Dendritic cell treated with granulocyte-macrophage colony-stimulating factor and Interleukin-4, amounts not matched to agents 40 ng/mL and 50 ng/mL, for 4 days (primary cell): ENCODE measurements at regions not wholly inside any gene's neighbourhood (a gene's known extent, or its start where the extent isn't known, plus 50 kb on each side); places are given as distances from the start of the nearest gene placed in this dataset.

Source experiments
- H3K27ac Mint-ChIP-seq: one replicate; pipeline ENCODE4 v1.8.0; 2022; ENCODE audit warnings: mild to moderate bottlenecking, mixed read lengths
- H3K27me3 Mint-ChIP-seq: one replicate; pipeline ENCODE4 v1.8.0; 2022; ENCODE audit warnings: mild to moderate bottlenecking, mixed read lengths
- H3K36me3 Mint-ChIP-seq: one replicate; pipeline ENCODE4 v1.8.0; 2022; ENCODE audit warnings: low read depth, mixed read lengths
- H3K4me1 Mint-ChIP-seq: one replicate; pipeline ENCODE4 v1.8.0; 2022; ENCODE audit warnings: low read depth, mixed read lengths
- H3K4me3 Mint-ChIP-seq: one replicate; pipeline ENCODE4 v1.8.0; 2022; ENCODE audit warnings: mild to moderate bottlenecking, moderate library complexity, mixed read lengths
- H3K9me3 Mint-ChIP-seq: one replicate; pipeline ENCODE4 v1.8.0; 2022; ENCODE audit warnings: mixed read lengths
- intact Hi-C: fragments of 100-400 bp; cut with micrococcal nuclease; formaldehyde crosslinking; loops from one replicate; pipeline ENCODE4 v1.15.0; 2022

GRCh38 chr11:101334581-101334980, 205.0 kb upstream of the PGR start:
- Mint-ChIP-seq H3K4me3 (no peak overlapping the region), H3K9me3 (peaks cover 12% of the 10 kb centered on the region), H3K4me1 (no peaks in the 10 kb centered on the region), H3K27ac (no peak overlapping the region), H3K36me3 (no peaks in the 10 kb centered on the region), H3K27me3 (no peaks in the 10 kb centered on the region)
- intact Hi-C loops, result no loop called here

GRCh38 chr11:101331411-101331810, 201.8 kb upstream of the PGR start:
- Mint-ChIP-seq H3K4me3 (no peak overlapping the region), H3K9me3 (peaks cover 16% of the 10 kb centered on the region), H3K27ac (no peak overlapping the region), H3K27me3 (no peaks in the 10 kb centered on the region), H3K4me1 (no peaks in the 10 kb centered on the region), H3K36me3 (no peaks in the 10 kb centered on the region)
- intact Hi-C loops, result no loop called here

GRCh38 chr11:101327908-101328307, 198.3 kb upstream of the PGR start:
- H3K27me3 Mint-ChIP-seq, result no peaks in the 10 kb centered on the region
- no peaks in the 10 kb centered on the region for H3K36me3 Mint-ChIP-seq
- H3K4me1 Mint-ChIP-seq, result no peaks in the 10 kb centered on the region
- intact Hi-C loops, result no loop called here
- H3K27ac Mint-ChIP-seq, result no peak overlapping the region
- no peak overlapping the region for H3K4me3 Mint-ChIP-seq
- H3K9me3 Mint-ChIP-seq, result peaks cover 22% of the 10 kb centered on the region

- Mint-ChIP-seq H3K36me3 (no peaks in the 10 kb centered on the region), H3K4me1 (no peaks in the 10 kb centered on the region), H3K27me3 (no peaks in the 10 kb centered on the region), H3K27ac (no peak overlapping the region), H3K4me3 (no peak overlapping the region), H3K9me3 (peaks cover 24% of the 10 kb centered on the region)
- intact Hi-C loops, result no loop called here
These were observed 196.5 kb upstream of the PGR start for GRCh38 chr11:101326141-101326540.

GRCh38 chr11:101323997-101324396, 194.4 kb upstream of the PGR start:
- intact Hi-C loops, result no loop called here
- no peaks in the 10 kb centered on the region for H3K27me3 Mint-ChIP-seq

GRCh38 chr11:101321222-101321621, 191.6 kb upstream of the PGR start:
- Mint-ChIP-seq H3K27me3 (no peaks in the 10 kb centered on the region), H3K36me3 (no peaks in the 10 kb centered on the region), H3K4me3 (no peak overlapping the region), H3K4me1 (no peaks in the 10 kb centered on the region), H3K27ac (no peak overlapping the region), H3K9me3 (peaks cover 35% of the 10 kb centered on the region)
- intact Hi-C loops, result no loop called here

More at GRCh38 chr11:101323997-101324396, 194.4 kb upstream of the PGR start:
- H3K27ac Mint-ChIP-seq, result no peak overlapping the region
- no peak overlapping the region for H3K4me3 Mint-ChIP-seq
- H3K4me1 Mint-ChIP-seq, result no peaks in the 10 kb centered on the region
- no peaks in the 10 kb centered on the region for H3K36me3 Mint-ChIP-seq
- H3K9me3 Mint-ChIP-seq, result peaks cover 23% of the 10 kb centered on the region

- Mint-ChIP-seq H3K27me3 (no peaks in the 10 kb centered on the region), H3K4me3 (no peak overlapping the region), H3K27ac (no peak overlapping the region), H3K4me1 (no peaks in the 10 kb centered on the region), H3K36me3 (no peaks in the 10 kb centered on the region), H3K9me3 (peaks cover 26% of the 10 kb centered on the region)
- intact Hi-C loops, result no loop called here
These were observed 177.1 kb upstream of the PGR start for GRCh38 chr11:101306721-101307120.

GRCh38 chr11:101305496-101305895, 175.9 kb upstream of the PGR start:
- H3K27me3 Mint-ChIP-seq, result no peaks in the 10 kb centered on the region
- no peaks in the 10 kb centered on the region for H3K36me3 Mint-ChIP-seq
- intact Hi-C loops, result no loop called here

GRCh38 chr11:101299210-101299609, 169.6 kb upstream of the PGR start:
- intact Hi-C loops, result no loop called here
- no peaks in the 10 kb centered on the region for H3K4me1 Mint-ChIP-seq
- H3K9me3 Mint-ChIP-seq, result peaks cover 56% of the 10 kb centered on the region
- no peaks in the 10 kb centered on the region for H3K27me3 Mint-ChIP-seq
- no peak overlapping the region for H3K27ac Mint-ChIP-seq
- no peak overlapping the region for H3K4me3 Mint-ChIP-seq
- no peaks in the 10 kb centered on the region for H3K36me3 Mint-ChIP-seq

More at GRCh38 chr11:101305496-101305895, 175.9 kb upstream of the PGR start:
- no peaks in the 10 kb centered on the region for H3K4me1 Mint-ChIP-seq
- no peak overlapping the region for H3K27ac Mint-ChIP-seq
- H3K4me3 Mint-ChIP-seq, result no peak overlapping the region
- peaks cover 20% of the 10 kb centered on the region for H3K9me3 Mint-ChIP-seq

- Mint-ChIP-seq H3K4me1 (no peaks in the 10 kb centered on the region), H3K9me3 (peaks cover 60% of the 10 kb centered on the region), H3K36me3 (no peaks in the 10 kb centered on the region), H3K4me3 (no peak overlapping the region), H3K27me3 (no peaks in the 10 kb centered on the region), H3K27ac (no peak overlapping the region)
- intact Hi-C loops, result no loop called here
These were observed 167.3 kb upstream of the PGR start for GRCh38 chr11:101296896-101297295.

GRCh38 chr11:101292661-101293240, 163.1 kb upstream of the PGR start:
- H3K4me1 Mint-ChIP-seq, result no peaks in the 10 kb centered on the region
- H3K27me3 Mint-ChIP-seq, result no peaks in the 10 kb centered on the region
- H3K27ac Mint-ChIP-seq, result no peak overlapping the region
- intact Hi-C loops, result no loop called here
- no peaks in the 10 kb centered on the region for H3K36me3 Mint-ChIP-seq
- peaks cover 55% of the 10 kb centered on the region for H3K9me3 Mint-ChIP-seq
- H3K4me3 Mint-ChIP-seq, result no peak overlapping the region

GRCh38 chr11:101291279-101291678, 161.7 kb upstream of the PGR start:
- Mint-ChIP-seq H3K36me3 (no peaks in the 10 kb centered on the region), H3K27me3 (no peaks in the 10 kb centered on the region), H3K4me1 (no peaks in the 10 kb centered on the region), H3K4me3 (no peak overlapping the region), H3K9me3 (peaks cover 41% of the 10 kb centered on the region), H3K27ac (no peak overlapping the region)
- intact Hi-C loops, result no loop called here

GRCh38 chr11:101288392-101288791, 158.8 kb upstream of the PGR start:
- H3K4me1 Mint-ChIP-seq, result no peaks in the 10 kb centered on the region

GRCh38 chr11:101279728-101280127, 150.1 kb upstream of the PGR start:
- Mint-ChIP-seq H3K36me3 (no peaks in the 10 kb centered on the region), H3K9me3 (peaks cover 6% of the 10 kb centered on the region), H3K27me3 (no peaks in the 10 kb centered on the region), H3K4me1 (no peaks in the 10 kb centered on the region), H3K4me3 (no peak overlapping the region), H3K27ac (no peak overlapping the region)
- intact Hi-C loops, result no loop called here

More at GRCh38 chr11:101288392-101288791, 158.8 kb upstream of the PGR start:
- Mint-ChIP-seq H3K27me3 (no peaks in the 10 kb centered on the region), H3K27ac (no peak overlapping the region), H3K4me3 (no peak overlapping the region), H3K9me3 (peaks cover 25% of the 10 kb centered on the region), H3K36me3 (no peaks in the 10 kb centered on the region)
- intact Hi-C loops, result no loop called here

GRCh38 chr11:101278286-101278685, 148.7 kb upstream of the PGR start:
- H3K27ac Mint-ChIP-seq, result no peak overlapping the region
- no peaks in the 10 kb centered on the region for H3K36me3 Mint-ChIP-seq
- no peaks in the 10 kb centered on the region for H3K4me1 Mint-ChIP-seq
- peaks cover 6% of the 10 kb centered on the region for H3K9me3 Mint-ChIP-seq
- no peaks in the 10 kb centered on the region for H3K27me3 Mint-ChIP-seq
- intact Hi-C loops, result no loop called here
- H3K4me3 Mint-ChIP-seq, result no peak overlapping the region
